HG03175 (cell line): ENCODE measurements at regions not wholly inside any gene's neighbourhood (a gene's known extent, or its start where the extent isn't known, plus 50 kb on each side); places are given as distances from the start of the nearest gene placed in this dataset.

Experiments used
- ATAC-seq: cut with Tn5 transposase; IDR thresholded peaks from one replicate; pipeline ENCODE4 v1.9.1; 2021; ENCODE audit warnings: mild to moderate bottlenecking, moderate library complexity; ENCODE audit not compliant: unreplicated experiment

DNA sequence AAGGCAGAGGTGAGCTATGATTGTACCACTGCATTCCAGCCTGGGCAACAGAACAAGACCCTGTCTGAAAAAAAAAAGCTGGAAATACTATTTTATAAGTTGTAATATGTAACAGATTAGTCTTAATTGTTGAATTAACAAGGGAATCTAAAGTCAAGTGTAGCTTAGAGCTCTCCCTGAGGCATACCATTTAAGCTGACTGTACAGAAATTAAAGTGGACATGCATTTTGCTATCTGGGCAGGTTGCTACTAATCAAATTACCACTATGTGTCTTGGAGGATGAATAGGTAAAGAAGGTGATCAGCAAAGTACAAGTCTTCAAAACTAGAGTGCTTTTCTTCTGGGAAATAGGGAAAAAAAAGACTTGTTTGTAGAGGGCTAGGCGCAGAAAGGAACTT, 205.3 kb upstream of the JADE1 start:
- ATAC-seq = no peak

DNA sequence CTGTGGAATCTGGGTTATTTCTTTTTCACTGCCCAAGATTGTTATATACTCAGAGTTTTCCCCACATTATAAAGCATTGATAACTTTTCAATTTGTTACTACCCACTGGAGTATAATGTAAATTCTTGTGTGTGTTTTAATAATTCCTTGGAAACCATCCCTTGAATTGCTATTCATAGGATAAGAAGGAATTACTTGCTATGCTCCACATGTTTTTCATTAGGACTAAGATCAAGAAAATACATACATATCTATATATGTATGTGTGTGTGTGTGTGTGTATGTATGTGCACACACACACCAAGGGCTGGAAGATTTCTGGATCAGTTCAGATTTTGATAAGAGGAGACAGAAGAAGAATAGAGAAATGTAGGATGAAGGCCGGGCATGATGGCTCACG, 206.4 kb upstream of the JADE1 start:
- no peak for ATAC-seq

DNA sequence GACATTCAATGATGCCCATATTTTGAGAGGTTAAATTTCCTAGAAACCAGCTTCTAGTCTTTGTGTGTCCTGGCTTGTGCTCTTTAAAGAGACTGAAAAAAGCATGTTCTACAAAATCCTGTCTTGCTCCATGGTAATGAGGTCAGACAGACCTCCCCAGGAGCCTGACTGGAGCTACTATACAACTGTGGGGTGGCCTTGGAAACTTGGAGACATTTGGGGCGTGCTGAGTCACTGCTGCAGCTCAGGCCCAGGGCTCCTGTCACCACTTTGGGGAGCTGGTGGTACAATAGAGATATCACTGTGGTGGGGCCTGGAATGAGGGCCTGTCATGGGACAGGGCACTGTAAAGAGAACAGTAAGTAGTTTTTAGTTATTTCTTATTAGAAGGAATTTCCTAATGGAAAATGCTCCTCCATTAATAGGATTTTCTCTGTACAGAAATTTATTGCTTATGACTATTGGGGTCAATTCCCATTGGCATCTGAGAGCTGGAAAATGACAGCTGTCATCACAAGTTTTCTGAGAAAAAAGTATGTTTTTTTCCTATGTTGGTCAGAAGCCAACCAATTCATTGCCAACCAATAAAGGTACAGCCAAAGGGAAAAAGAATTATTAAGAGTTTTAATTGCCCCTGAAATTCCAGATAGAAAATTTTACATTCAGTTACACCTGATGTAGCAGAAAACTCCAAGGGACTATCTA, 207.4 kb upstream of the JADE1 start:
- ATAC-seq = no peak

DNA sequence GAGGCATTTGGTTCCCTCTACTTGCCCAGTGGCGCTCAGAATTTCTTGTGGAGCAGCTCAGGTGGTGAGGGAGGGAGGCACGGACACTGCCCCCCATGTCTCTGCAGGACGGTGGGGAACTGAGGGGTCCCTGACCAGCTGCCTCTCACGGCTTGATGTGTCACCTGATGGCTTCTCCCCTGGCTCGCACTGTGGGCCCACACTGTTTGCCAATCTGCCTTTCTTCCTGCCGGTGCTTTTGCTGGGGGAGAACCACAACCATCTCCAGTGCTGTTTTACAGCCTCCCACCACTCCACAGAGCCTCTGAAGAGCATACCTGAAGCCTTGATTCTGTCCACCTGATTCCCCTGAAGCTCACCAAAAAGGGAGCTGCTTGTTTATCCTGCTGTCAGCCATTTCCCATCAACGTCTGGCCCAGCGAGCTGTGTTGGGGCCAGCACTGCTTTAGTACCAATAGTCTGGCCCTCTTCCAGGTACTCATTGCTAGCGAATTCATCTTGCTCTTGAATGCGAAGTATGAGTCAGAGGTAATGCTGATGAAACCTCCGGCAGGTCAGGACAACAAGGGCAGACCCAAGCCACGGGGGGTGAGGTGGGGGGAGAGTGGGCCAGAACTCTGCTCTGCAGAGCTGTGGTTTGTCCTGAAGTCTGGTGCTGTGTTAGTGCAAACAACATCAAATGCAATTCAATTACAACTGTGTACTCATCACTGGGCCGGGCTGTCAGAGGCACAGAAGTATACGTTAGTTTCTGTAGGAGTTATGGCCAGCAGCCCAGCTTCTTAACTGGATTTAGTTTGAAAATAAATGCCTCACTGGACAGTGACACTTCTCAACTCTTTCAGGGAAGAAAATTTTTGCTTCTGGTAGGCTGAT, 208.3 kb upstream of the JADE1 start:
- no peak for ATAC-seq

DNA sequence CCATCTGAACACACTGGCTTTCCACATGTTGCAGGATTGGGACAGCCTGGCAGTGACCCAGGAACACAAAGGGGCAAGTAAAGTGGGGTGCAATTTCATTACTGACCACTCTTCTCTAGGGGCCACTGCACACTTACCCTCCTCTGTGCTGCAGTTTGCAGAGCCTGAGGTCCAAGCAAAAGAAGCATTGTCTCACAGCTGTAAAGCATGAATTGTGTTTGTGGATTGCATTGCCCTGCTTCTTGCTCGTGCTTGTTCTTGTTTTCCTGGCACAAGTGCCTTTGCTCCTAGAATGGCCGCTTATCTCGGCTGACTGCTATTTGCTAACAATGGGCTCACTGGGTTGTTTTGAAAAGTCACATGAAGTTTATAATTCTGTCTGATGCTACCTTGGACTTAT, 209.1 kb upstream of the JADE1 start:
- no peak for ATAC-seq

DNA sequence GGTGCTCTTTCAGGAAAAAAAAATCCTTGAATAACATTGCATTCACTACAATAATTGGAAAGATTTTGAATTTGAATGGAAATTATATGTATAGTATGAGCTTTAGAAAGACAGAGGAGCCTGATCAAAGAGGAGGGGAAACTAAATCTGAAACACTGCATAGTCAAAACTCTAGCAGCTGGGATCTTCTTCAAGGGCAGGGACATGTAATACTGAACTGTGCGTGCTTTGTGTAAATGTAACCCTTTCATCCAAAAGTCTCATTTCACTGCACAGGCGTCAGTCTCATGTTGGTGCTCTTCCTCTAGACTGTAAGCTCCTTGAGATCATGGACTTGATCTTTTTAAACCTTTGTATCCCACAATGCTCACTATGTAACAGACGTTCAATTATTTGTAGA, 212.0 kb upstream of the JADE1 start:
- no peak for ATAC-seq

DNA sequence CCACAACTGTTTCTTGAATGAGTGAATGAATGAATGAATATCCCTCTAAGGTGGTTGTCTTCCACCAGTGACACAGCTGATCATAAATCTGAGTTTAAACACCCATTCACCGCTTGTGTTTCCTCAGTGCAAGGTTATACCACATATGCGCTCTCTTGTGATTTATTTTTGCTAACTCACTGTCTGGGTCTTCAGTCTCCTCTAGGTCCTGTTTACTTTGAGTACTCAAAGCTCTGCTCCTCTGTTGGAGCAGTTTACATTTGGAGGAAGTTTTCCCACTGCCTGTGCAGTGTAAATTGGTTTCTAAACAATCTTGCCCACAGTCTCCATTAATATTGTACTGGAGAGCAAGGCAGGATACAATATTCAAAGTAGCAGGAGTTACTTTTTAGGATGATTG, 212.6 kb upstream of the JADE1 start:
- no peak for ATAC-seq

DNA sequence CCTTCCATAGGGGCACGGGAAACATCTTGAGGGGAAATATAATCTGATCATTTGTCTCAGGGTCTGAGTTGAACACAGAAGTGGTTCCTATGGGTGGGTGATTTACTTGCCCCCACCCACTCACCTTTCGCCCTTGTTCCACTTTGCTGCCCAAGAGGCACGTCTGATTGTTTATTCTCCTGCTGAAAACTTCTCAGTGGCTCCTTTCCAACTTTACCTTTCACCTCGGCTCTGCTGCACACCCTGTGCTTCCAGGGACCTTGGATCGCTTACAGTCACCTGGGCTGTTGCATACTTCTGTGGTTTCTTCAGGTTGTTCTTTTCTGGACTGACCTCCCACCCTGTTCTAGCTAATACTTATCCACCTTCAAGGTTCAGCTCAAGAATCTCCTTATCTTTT, 213.4 kb upstream of the JADE1 start:
- no peak for ATAC-seq

DNA sequence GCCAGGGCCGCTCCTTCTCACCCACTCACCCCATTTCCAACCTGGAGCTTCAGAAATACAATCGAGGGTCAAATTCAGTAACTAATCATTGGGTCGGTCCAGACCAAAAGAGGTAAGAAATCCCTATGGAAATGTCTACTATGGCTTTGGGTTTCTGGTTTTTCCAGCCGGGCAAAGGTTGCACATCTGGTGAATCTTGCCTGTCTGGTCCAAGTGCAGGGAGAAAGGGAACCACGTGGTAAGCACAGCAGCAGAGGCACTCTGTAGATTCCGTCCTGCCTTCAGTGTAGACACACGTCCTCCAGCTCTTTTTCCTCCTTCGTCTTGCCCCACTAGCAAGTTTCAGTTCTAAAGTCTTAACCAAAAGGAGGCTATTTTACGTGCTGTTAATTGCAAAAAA, 218.0 kb upstream of the JADE1 start:
- ATAC-seq = no peak

DNA sequence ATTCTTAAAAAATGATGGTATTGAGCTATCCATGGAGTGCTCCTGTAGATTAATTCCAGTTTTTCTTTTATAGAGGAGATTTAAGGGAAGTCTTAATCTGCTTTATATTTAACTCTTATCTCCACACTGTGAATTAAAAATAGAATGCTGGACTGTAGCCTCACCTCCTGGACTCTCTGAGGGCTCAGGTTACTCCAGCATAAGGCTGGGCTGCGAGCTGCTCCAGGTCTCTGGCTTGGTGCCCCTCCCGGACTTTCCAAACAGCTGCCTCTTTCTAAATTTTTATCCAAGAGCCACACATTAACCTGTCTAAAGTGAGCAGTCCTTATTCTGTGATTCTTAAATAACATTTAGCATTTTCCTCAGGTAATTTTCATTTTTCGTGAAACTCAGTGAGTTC, 218.7 kb upstream of the JADE1 start:
- ATAC-seq = no peak

DNA sequence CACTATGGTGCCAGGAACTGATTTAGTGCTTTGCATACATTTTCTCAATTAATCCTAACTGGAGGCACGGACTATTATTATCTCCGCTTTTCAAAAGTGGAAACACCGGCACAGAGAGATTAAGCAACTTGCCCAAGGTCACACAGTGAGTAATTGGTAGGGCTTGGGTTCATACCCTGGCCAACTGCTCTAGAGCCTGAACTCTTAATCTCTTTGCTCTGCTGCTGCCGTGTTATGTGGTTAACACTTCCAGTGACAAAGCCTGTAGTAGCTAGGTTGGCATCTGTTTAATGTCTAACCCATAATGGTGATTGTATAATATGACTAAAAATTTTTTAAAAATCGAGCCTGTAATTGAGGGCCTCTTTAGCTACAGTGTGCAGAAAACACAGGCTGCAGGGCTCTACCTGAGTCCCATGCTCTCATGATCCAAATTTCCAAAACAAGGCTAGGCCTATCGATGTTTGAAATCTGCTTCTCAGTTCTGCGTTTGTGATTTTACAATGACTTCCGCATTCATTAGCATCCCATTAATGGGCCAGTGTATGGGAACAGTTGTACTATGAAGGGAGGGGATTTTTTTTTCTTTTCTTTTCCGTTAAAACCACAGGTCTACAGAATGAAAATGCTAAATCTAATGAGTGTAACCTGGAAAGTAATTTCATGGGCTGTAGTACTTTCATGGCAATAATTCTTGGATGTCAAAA, 219.3 kb upstream of the JADE1 start:
- no peak for ATAC-seq

DNA sequence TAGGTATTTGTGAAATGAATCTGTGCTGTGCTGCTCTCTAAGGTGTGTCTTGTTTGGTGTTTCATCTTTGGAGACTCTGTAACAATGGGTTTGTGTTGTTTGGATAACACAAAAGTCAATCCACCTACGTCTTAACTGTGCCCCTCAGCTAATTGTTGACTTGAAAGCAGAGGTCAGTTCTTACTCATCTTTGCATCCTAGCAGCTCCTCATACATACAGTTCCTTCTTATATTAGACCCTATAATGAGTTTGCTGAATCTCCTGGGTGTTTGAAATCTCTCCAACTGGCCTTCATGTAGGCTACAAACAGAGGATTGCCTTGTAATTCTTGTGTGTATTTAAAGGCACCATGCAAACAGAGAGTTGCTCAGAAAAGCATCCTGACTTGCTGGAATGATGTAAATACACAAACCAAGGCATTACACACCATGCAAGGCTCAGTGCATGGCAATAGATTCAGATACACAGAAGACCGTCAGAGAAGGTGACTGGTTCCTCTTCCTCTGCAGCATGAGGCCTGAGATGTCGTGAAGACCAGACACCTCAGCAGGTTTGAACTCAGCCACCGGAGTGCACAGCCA, 220.0 kb upstream of the JADE1 start:
- ATAC-seq = no peak

DNA sequence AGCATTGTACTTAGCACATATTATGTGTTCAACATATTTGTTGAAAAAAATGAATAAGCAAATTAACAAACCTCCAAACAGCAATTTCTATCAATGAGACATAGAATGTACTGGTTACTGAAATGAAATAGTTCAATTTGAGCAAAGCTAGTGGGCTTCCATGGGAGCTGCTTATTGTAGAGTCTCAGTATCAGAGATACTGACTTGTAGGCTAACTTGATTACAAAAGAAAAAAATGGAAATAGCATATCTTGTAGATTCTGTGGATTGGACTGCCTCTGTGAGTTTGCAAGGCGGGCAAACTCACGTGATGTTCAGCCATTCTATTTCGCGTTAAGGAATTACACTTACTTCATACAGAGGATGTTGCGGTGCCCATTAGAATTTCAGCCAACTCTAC, 222.1 kb upstream of the JADE1 start:
- no peak for ATAC-seq

DNA sequence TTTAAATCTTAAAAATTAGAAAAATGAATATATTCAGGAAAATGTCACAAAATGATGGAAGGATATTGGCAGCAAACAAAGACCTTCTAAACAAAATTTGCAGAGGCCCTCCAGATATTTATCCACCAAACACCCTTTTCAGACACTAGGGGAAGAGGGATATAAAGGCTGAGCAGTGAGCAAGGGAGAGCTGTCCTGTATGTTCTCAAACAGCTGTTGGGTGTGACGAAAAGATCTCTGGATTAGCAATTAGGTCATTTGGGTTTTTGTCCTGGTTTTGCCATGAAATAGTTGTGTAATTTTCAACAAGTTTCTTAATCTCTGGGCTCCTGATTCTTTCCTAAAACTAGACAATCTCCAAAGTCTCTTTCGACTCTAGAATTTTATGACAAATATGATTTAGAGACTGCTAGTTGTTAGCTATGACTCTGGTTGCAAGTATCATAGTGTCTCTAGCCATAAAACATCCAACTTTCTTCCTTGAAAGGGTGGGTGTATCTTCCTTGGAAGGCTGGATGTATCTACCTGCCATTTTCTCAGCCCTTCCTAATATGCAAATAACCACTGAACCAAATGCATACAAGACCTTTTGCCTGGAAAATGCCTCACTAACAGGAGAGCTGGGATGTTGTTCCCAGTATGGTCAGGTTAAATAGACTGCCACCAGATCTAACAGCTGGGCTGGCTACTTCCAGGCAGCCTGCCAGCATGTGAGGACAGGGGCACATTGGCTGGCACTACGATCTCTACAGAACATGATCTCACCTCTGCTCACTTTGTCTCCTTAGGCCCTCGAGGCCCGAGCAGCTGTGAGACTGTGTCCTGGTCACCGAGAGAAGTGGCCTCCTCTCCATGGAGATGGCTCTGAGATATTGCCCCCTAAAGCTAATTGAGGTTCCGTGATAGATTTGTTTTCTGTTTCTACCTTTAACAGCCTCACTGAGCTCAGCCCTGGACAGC, 225.5 kb upstream of the JADE1 start:
- ATAC-seq = no peak

DNA sequence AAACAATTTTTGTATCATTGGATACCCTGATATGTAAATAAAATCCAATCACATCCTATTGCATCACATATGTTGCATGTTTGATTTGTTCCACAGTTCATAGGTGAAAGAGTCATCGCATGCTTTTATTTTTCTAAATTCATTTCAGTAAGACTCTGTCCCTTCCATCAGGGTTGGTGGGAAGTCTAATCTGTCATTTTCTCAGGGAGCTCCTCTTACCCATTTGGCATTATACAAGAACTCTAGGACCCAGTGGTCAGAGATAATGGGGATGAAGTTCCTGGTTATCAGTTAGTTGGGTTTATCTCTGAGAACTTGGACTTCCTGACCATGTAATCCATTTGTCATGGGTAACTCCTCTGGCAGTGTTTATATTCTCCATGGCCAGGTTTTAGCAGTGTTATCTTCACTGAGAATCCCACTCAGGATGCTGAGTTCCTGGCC, 227.1 kb upstream of the JADE1 start:
- ATAC-seq = no peak

DNA sequence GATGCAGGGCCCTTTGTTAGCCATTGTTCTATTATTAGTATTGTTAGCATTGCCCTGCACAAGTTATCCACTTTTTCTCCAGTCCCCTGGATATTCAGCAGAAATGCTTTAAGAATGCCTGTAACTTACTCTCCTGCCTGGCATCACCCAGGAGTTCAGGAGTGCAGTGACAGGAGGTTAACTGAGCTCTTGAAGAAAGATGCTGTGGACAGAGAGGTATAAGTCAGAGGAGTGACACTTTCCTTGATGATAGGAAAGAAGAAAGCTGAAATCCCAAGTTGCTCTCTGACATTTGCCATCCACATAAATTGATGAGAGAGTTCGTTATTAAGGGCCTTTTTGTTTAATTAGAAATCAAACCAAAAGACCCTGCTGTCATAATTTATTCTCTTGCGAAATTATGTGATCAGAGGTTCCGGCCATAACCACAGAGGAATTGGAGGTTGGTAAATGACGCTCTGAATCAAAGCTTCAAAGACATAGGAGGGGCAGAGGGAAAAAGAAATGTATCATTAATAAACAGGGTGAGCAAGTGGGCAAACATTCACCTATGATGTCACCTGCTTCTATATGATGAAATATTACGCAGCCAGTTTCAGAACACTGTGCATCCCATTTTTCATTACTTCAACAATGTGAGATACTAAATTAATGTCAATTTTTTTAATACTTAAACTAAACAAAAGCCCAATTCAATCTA, 230.2 kb upstream of the JADE1 start:
- no peak for ATAC-seq

DNA sequence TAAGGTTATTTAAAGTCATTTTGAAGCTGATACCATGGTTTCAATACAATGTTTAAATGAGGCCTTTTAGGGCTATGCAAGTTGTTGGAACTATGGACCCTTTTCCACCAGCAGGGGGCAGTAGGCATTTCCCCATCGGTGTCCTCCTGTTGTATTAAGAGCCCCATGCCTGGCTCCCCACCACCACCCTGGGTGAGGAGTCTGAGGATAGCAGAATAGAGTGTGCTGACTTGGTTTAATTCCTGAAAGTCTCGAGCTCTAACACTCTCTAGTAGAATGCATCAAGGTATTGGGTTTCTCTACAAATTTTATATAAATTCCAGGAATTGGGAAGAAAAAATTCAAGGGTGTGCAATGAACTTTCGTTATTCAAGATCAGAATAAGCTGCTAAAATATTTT, 234.8 kb upstream of the JADE1 start:
- ATAC-seq = peak; percentile 88

DNA sequence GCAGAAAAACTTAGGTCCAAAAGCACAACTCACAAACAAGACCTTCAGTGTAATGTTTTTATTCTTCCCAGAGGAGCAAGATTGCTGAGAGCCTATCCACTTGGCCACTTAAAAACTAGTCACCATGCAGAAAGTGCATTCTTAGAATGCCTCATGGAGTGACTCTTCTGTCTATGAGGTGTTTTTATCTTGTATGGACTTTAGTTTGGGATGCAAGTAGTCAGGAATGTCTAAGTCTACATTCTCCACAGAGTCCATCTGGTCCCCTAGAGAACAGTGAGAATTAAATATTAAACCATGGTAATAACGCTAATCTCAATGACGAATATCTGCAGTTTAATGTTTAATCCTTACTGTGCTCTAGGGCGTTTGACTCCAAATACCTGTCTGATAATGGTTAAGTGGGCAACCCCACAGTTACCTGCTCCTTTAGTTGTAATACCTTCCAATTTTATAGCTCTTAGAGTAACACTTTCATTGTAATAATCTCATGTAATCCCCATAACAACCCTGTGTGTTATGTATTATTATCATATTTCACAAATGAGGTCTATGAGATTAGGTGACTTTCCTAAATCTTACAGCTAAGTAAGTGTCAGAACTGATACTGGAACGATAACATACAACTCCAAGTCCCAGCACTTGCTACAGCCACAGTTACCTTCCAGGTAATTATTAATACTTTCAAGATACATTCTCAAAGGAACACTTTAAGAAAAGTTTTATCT, 235.6 kb upstream of the JADE1 start:
- no peak for ATAC-seq

DNA sequence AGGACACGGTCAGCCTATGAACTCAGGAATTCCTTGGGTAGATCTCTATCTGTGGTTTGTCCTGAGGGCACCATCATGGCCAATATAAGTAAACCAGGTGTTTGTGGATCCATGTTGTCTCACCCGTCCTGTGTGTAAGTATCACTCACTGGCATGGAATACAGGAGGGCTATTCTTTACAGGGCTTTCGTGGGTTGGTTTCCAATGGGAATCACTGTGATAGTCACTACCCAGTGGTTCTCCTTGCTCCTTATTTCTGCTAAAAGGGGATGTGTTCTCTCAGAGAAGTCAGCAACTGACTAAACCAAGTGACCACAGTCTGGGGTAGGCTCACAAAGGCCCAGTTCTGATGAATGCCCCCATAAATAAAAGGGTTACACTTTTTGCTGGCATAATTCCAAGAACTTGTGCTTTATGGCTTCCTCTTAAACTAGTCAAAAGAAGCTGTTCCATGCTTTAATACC, 236.7 kb upstream of the JADE1 start:
- ATAC-seq = no peak
